ENCODE measurements at regions not wholly inside any gene's neighbourhood (a gene's known extent, or its start where the extent isn't known, plus 50 kb on each side); places are given as distances from the start of the nearest gene placed in this dataset.

GRCh38 chr22:44578516-44579230 lies 80.6 kb upstream of the RTL6 start:
- no peaks in the 10 kb centered on the region for H3K36me3 ChIP-seq (ENCODE audit: control insufficient read depth, insufficient read depth, low read length)
- no peaks in the 10 kb centered on the region for H3K27me3 ChIP-seq (ENCODE audit: control insufficient read depth, insufficient read depth, low read length)
- TF ChIP-seq POLR2AphosphoS5 (IDR thresholded peaks at IDR 0.05; ENCODE audit: low read depth, low read length): no peak
- no peak for TF ChIP-seq CTCF (IDR thresholded peaks at IDR 0.05)
- TF ChIP-seq TCF7L2 (IDR thresholded peaks at IDR 0.05; ENCODE audit: low read depth, low read length): no peak
- no peak for TF ChIP-seq SIN3A (IDR thresholded peaks at IDR 0.05; ENCODE audit: borderline replicate concordance, insufficient read depth, low read depth, low read length)
- TF ChIP-seq REST (IDR thresholded peaks at IDR 0.05; ENCODE audit: insufficient read depth in 1 of 2, low read depth in 2 of 2, low read length in 1 of 2): no peak
- no peak for DNase-seq (ENCODE audit: low read depth, low spot score)
- no peak overlapping the region for H3K27ac ChIP-seq (ENCODE audit: low read length)
- no peak for ATAC-seq
- POLR2A ChIA-PET: no interaction called here
- H3K4me3 ChIP-seq (ENCODE audit: low read depth in 2 of 2, low read length in 2 of 2): no peak overlapping the region
- H3K4me1 ChIP-seq (ENCODE audit: control insufficient read depth, insufficient read depth, low read length): no peaks in the 10 kb centered on the region; the same call in 1 of the 2 replicates
- CTCF ChIA-PET: no interaction called here
- no peaks in the 10 kb centered on the region for H3K9me3 ChIP-seq (ENCODE audit: control insufficient read depth, insufficient read depth, low read depth, low read length)
- no TSS peak for BruUV-seq (replicated peaks)
- in situ Hi-C loops (cut with HindIII; ENCODE audit: low pct_unique_long_range_greater_than_20kb, low sequenced_read_pairs): no loop called here
- intact Hi-C loops (cut with micrococcal nuclease; ENCODE audit: unreplicated experiment): no loop called here

- no peaks in the 10 kb centered on the region for H3K27me3 ChIP-seq (ENCODE audit: control insufficient read depth, insufficient read depth, low read length)
- H3K4me1 ChIP-seq (ENCODE audit: control insufficient read depth, insufficient read depth, low read length): no peaks in the 10 kb centered on the region; the same call in 1 of the 2 replicates
- H3K36me3 ChIP-seq (ENCODE audit: control insufficient read depth, insufficient read depth, low read length): no peaks in the 10 kb centered on the region
- intact Hi-C loops (cut with micrococcal nuclease; ENCODE audit: unreplicated experiment): no loop called here
- DNase-seq (ENCODE audit: low read depth, low spot score): no peak
- no TSS peak for BruUV-seq (replicated peaks)
- TF ChIP-seq REST (IDR thresholded peaks at IDR 0.05; ENCODE audit: insufficient read depth in 1 of 2, low read depth in 2 of 2, low read length in 1 of 2): no peak
- TF ChIP-seq POLR2AphosphoS5 (IDR thresholded peaks at IDR 0.05; ENCODE audit: low read depth, low read length): no peak
- TF ChIP-seq TCF7L2 (IDR thresholded peaks at IDR 0.05; ENCODE audit: low read depth, low read length): no peak
- no peak for TF ChIP-seq SIN3A (IDR thresholded peaks at IDR 0.05; ENCODE audit: borderline replicate concordance, insufficient read depth, low read depth, low read length)
- no peak for TF ChIP-seq CTCF (IDR thresholded peaks at IDR 0.05)
- in situ Hi-C loops (cut with HindIII; ENCODE audit: low pct_unique_long_range_greater_than_20kb, low sequenced_read_pairs): no loop called here
- H3K27ac ChIP-seq (ENCODE audit: low read length): no peak overlapping the region
- no peak overlapping the region for H3K4me3 ChIP-seq (ENCODE audit: low read depth in 2 of 2, low read length in 2 of 2)
- POLR2A ChIA-PET: no interaction called here
- CTCF ChIA-PET: no interaction called here
- ATAC-seq: no peak
- H3K9me3 ChIP-seq (ENCODE audit: control insufficient read depth, insufficient read depth, low read depth, low read length): no peaks in the 10 kb centered on the region
Observed at GRCh38 chr22:44578110-44578457, 80.1 kb upstream of the RTL6 start.
